Activated gamma-delta T cell (primary cell): ENCODE measurements at regions not wholly inside any gene's neighbourhood (a gene's known extent, or its start where the extent isn't known, plus 50 kb on each side); places are given as distances from the start of the nearest gene placed in this dataset.

Experiments used
- DNase-seq: peaks from one replicate; lab custom pipeline; 2025; lab: John Stamatoyannopoulos, UW

- DNase-seq: no peak
Measured at GRCh38 chr7:67762516-67762915, 765.9 kb downstream of the TYW1 start.

GRCh38 chr7:67764289-67764688 is 767.7 kb downstream of the TYW1 start:
- no peak for DNase-seq

- no peak for DNase-seq
Measured at GRCh38 chr7:67765481-67766175, 769.0 kb downstream of the TYW1 start.

GRCh38 chr7:67766906-67767410 is 770.3 kb downstream of the TYW1 start:
- DNase-seq: no peak

GRCh38 chr7:67771846-67772605 is 775.4 kb downstream of the TYW1 start:
- DNase-seq: no peak

- no peak for DNase-seq
Measured at GRCh38 chr7:67773081-67773480, 776.4 kb downstream of the TYW1 start.

- DNase-seq: no peak
Measured at GRCh38 chr7:67777119-67777518, 780.5 kb downstream of the TYW1 start.

GRCh38 chr7:67781841-67782240 is 785.2 kb downstream of the TYW1 start:
- DNase-seq: no peak

GRCh38 chr7:67786021-67786420 is 789.4 kb downstream of the TYW1 start:
- DNase-seq: no peak

- no peak for DNase-seq
Measured at GRCh38 chr7:67788669-67789068, 792.0 kb downstream of the TYW1 start.

- DNase-seq: no peak
Measured at GRCh38 chr7:67791918-67792317, 795.3 kb downstream of the TYW1 start.

GRCh38 chr7:67794544-67794943 is 797.9 kb downstream of the TYW1 start:
- no peak for DNase-seq

GRCh38 chr7:67803789-67804188 is 807.2 kb downstream of the TYW1 start:
- no peak for DNase-seq

GRCh38 chr7:67805921-67806471 is 809.4 kb downstream of the TYW1 start:
- no peak for DNase-seq

GRCh38 chr7:67807826-67808225 is 811.2 kb downstream of the TYW1 start:
- DNase-seq: no peak

- DNase-seq: no peak
Measured at GRCh38 chr7:67809586-67809985, 813.0 kb downstream of the TYW1 start.

- no peak for DNase-seq
Measured at GRCh38 chr7:67813621-67814292, 817.1 kb downstream of the TYW1 start.

GRCh38 chr7:67817481-67817880 is 820.8 kb downstream of the TYW1 start:
- DNase-seq: no peak

GRCh38 chr7:67821116-67821515 is 824.5 kb downstream of the TYW1 start:
- DNase-seq: no peak

- no peak for DNase-seq
Measured at GRCh38 chr7:67823345-67823744, 826.7 kb downstream of the TYW1 start.

GRCh38 chr7:67825356-67825755 is 828.7 kb downstream of the TYW1 start:
- no peak for DNase-seq

- DNase-seq: no peak
Measured at GRCh38 chr7:67841896-67842295, 845.3 kb downstream of the TYW1 start.
